Mononuclear cell (primary cell): ENCODE measurements at regions not wholly inside any gene's neighbourhood (a gene's known extent, or its start where the extent isn't known, plus 50 kb on each side); places are given as distances from the start of the nearest gene placed in this dataset.

Experiments used
- H3K27me3 ChIP-seq: 2 replicates; pipeline ENCODE4 v1.6.0; 2011; ENCODE audit warnings: low read length, control low read depth; ENCODE audit not compliant: insufficient read depth
- H3K4me1 ChIP-seq: 2 replicates; pipeline ENCODE4 v1.5.1; 2011; ENCODE audit warnings: mild to moderate bottlenecking, low read length, control low read depth; ENCODE audit not compliant: insufficient read depth
- H3K4me3 ChIP-seq: 2 replicates; pipeline ENCODE4 v1.5.1; 2011; ENCODE audit warnings: mild to moderate bottlenecking, low read length, moderate library complexity
- H3K9me3 ChIP-seq: 2 replicates; pipeline ENCODE4 v1.5.1; 2011; ENCODE audit warnings: low read depth, mild to moderate bottlenecking, control low read depth, low read length

DNA sequence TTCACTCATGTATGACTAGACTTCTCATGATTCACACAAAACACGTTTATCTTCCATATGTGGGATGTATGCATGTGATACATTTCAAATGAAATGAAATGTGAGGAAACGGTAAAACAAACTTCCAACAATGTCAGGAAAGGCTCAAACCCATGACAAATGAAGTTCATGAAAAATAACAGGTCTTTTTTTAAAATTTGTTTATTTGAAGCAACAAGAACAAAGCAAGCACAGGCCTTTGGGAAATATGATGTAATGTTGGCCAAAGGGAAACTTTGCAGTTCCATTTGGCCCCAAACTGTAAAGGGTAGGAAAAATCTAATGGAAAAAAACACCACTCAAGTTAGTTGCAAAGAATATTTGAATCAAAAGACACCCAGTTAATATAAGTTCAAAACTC lies 463.8 kb upstream of the ARGLU1 start:
- no peaks in the 10 kb centered on the region for H3K4me1 ChIP-seq
- no peak overlapping the region for H3K4me3 ChIP-seq
- H3K9me3 ChIP-seq: no peaks in the 10 kb centered on the region
- H3K27me3 ChIP-seq: no peaks in the 10 kb centered on the region

DNA sequence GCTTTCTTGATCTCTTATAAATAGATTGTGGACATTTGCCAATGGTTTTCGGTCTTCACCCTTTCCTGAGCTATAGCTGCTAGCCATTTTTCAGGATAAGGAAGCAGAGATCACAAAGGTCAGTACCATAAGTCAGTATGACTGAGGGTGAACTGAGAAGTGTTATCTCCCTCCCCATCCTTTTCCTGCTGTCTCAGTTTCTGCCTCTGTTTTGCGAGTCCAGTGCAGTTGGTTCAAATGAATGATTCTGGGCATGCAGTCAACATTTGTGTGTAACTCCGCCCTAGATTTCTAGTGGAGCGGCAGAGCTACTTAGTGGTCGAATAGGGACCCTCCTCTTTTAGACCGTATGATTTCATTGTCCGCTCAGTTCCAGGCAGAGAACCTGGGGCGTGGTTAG lies 460.8 kb upstream of the ARGLU1 start:
- Histone ChIP-seq H3K4me3 (no peak overlapping the region), H3K27me3 (no peaks in the 10 kb centered on the region), H3K4me1 (no peaks in the 10 kb centered on the region), H3K9me3 (no peaks in the 10 kb centered on the region)

DNA sequence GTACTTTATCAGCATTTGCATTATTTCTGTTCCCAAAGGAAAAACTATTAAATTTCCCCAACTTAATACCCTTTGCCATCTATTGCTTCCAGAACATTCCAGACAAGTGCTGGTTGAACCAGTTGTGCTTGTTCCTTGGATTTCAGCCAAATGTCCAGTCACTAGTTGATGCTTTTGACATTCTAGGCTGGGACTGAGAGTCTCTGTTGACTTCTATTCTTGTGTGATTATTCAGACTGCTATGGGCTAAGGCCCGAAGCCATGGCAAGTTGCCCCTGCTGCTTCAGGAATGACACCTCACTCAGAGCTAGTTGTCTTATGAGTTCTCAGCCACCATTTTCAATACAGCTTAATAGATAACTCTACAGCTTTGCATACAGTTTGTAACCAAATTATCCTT lies 458.1 kb upstream of the ARGLU1 start:
- Histone ChIP-seq H3K9me3 (no peaks in the 10 kb centered on the region), H3K4me3 (no peak overlapping the region), H3K4me1 (no peaks in the 10 kb centered on the region), H3K27me3 (no peaks in the 10 kb centered on the region)

DNA sequence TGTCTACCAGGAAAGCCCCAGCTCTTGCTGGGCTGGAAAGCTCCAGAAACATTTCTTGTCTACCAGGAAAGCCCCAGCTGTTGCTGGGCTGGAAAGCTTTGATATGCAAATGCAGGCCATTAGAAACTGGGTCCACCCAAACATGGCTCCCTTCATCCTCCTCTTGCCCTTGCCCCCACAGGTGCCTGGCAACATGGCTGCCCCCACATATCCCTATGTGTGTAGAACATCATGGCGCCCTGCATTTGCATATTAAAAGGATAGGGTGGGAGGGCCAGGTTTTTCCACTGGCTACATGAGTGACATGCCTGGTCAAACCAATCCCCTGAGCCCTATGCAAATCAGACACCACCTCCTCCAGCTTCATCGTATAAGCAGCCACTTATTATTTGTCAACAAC lies 455.4 kb upstream of the ARGLU1 start:
- no peak overlapping the region for H3K4me3 ChIP-seq
- no peaks in the 10 kb centered on the region for H3K27me3 ChIP-seq
- no peaks in the 10 kb centered on the region for H3K9me3 ChIP-seq
- no peaks in the 10 kb centered on the region for H3K4me1 ChIP-seq

DNA sequence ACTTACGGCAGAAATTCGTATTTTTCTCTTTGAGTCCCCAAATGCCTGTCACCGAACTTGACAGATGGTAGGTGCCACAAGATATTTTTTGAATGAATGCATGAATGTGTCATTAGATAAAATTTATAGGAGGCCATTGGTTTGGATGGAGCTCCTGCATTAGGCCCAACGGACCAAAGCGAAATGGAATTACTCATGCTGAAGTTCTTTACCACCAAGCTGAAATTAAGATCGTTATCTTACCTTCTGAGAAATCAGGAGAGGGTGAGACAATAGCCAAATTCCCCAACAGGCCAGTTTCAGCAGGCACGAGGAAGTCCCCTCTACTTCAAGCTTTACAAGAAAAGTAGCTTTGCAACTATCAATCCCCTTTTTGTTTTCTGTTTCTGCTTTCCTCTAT lies 452.5 kb upstream of the ARGLU1 start:
- H3K9me3 ChIP-seq: no peaks in the 10 kb centered on the region
- no peaks in the 10 kb centered on the region for H3K27me3 ChIP-seq
- H3K4me1 ChIP-seq: no peaks in the 10 kb centered on the region
- no peak overlapping the region for H3K4me3 ChIP-seq

DNA sequence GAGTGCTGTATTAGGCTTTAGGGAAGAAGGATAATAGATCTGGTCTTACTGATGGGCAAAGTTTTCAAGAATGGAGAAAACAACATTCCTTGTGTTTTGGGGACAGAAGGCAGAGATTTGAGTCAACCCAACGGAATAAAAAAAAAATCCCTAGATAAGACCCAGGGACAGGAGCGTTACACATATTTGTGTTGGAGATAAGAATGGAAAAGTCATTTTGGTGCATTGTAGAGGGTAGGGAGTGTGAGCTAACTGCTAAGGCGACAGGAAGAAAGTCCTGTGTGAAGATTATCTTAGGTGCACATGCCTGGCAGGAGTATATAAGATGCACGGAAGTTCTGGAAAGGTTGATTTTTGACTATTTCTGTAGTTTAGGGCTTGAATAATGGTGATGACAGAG lies 450.3 kb upstream of the ARGLU1 start:
- no peaks in the 10 kb centered on the region for H3K4me1 ChIP-seq
- H3K4me3 ChIP-seq: no peak overlapping the region
- no peaks in the 10 kb centered on the region for H3K9me3 ChIP-seq
- H3K27me3 ChIP-seq: no peaks in the 10 kb centered on the region

DNA sequence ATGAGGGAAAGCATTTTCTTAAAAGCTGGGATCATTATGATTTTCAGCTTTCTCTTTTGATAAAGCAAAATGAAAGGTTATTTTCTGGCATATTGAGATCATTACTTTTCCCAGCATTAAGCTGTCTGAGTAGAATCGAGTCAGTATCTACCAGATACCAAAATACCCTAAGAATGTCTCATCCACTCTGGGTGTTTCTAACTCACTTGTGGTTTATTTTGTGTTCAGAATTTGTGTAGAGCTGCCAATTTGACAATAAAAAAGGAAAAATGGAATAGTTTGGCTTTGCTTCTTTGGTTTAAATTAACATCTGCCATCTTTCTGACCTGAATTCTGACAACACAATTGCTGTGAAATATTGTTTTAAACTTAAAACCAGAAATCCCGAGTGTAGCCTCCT lies 438.7 kb upstream of the ARGLU1 start:
- Histone ChIP-seq H3K4me1 (no peaks in the 10 kb centered on the region), H3K27me3 (no peaks in the 10 kb centered on the region), H3K4me3 (no peak overlapping the region), H3K9me3 (no peaks in the 10 kb centered on the region)

DNA sequence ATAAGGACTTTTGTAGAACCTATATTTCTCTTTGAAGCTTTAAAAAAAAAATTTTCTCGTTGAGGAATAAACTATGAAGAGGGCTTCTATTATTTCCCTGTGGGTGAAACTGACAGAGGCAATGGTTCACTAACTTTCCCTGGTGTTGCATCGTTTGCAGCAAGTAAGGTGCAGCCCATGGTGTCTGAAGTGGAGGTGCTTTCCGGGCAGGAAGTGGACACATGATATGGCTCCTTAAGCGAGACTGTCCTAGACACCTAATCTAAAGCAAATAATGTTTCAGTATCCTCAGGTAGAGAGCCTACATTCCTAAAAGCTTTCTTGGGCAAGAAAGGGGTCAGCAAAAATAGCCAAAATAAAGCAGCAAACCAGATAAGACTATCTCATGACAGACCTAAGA lies 437.6 kb upstream of the ARGLU1 start:
- no peaks in the 10 kb centered on the region for H3K27me3 ChIP-seq
- no peaks in the 10 kb centered on the region for H3K9me3 ChIP-seq
- no peak overlapping the region for H3K4me3 ChIP-seq
- H3K4me1 ChIP-seq: no peaks in the 10 kb centered on the region

DNA sequence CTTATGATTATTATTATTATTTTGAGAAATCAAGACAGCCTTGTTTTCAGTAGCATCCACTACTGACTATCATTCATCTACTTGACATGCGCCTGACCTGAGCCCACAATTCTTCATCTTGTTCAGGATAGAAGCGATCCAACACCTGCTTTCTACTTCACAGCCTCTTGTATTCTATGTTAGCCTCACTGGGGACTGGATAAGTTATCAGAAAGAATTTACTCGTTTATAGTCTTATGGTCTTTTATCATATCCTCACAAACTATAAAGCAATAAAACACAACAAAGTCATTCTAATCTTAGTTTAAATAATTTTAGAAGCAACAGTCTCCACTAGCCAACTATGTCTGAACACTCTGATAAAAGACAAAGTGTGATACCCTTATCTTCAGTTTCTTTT lies 436.0 kb upstream of the ARGLU1 start:
- Histone ChIP-seq H3K9me3 (no peaks in the 10 kb centered on the region), H3K27me3 (no peaks in the 10 kb centered on the region), H3K4me3 (no peak overlapping the region), H3K4me1 (no peaks in the 10 kb centered on the region)

DNA sequence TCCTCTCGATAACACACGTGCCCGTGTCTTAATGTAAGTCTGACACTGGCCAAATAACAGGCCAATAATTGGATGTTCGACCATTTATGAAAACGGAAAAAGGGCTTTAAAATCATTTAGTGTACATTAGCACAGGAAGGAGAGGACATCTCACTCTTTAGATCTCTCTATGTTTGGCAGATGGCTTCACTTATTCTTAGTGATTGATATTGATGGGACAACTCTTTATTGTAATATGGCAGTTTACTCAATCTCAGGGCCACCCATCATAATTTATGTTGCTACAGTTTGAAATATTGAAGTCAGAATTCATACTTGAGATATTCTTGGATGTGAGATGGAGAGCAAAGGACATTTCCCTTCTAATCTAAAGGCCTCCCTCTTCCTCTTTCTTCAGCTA lies 430.7 kb upstream of the ARGLU1 start:
- H3K4me3 ChIP-seq: no peak overlapping the region
- no peaks in the 10 kb centered on the region for H3K9me3 ChIP-seq
- no peaks in the 10 kb centered on the region for H3K27me3 ChIP-seq

DNA sequence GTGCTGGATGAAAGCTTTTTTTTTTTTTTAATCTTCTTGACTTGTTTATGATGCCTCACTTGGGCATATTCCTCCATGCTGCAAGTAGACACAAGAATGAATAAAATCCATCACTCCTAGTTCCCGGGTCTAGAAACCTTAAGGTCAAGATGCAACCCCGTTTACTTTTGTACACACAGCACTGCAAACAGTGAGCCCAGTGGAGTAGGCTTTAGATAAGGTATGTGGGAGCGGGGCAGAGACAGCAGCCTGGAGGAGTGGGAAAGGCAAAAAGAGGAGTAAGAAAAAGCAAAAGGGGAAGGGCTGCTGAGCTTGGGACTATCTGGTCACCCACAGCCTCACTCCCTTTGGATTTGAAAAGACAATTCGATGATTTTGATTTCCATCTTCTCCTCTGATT lies 429.8 kb upstream of the ARGLU1 start:
- Histone ChIP-seq H3K27me3 (no peaks in the 10 kb centered on the region), H3K9me3 (no peaks in the 10 kb centered on the region), H3K4me3 (no peak overlapping the region), H3K4me1 (no peaks in the 10 kb centered on the region)

More for the DNA sequence above, 430.7 kb upstream of the ARGLU1 start:
- no peaks in the 10 kb centered on the region for H3K4me1 ChIP-seq

DNA sequence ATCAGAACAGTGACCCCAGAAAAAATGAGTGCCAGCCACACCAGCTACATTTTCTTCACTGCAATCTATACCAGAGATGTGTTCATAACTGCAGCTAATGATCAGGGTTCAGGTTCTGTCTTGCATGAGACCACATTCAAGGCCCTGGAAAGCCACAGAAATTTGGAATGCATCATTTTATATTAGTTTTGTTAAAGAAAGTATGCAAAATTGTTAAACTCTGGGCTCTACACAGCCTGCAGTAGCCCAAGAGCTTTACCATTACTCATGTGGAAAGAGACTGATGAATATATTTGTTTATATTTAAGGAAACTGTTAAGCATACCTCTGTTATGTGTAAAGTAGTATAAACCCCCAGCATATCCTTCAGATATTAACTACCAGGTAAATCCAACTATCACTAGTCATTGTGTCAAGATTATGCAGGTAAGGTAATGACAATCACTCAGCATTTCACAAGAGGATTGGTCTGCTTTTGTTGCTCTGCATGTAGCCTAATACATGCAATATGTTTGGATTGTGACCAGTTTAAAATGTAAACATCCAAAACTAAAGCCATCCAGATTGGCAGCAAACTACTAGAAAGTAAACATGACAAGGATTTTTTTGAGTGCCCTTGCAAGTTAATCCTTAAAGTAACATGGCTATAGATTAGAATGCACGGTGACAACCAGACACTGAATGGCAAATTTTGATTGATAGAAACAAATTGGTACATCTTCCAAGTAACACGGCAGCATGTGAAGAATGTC lies 429.1 kb upstream of the ARGLU1 start:
- H3K4me3 ChIP-seq: no peak overlapping the region
- no peaks in the 10 kb centered on the region for H3K4me1 ChIP-seq
- H3K27me3 ChIP-seq: no peaks in the 10 kb centered on the region
- H3K9me3 ChIP-seq: no peaks in the 10 kb centered on the region

DNA sequence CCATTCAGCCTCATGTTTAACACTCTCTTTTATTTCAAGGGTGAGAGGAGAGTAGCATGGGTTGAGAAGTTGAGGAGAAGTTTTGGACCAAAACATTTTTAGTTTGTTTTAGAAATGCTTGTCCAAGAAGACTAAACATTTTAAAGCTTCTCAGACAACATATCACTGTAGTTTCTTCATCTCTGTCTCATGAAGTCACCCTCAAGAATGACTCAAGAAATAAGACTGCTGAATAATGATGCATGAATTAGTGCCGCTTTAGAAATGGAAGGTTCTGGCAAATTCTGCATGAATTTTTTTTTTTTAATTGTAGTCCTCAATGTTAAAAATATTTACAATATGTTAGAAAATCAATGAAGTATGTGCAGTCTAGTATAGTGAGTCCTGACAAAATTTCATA lies 422.7 kb upstream of the ARGLU1 start:
- H3K4me1 ChIP-seq: no peaks in the 10 kb centered on the region
- H3K4me3 ChIP-seq: no peak overlapping the region
- no peaks in the 10 kb centered on the region for H3K27me3 ChIP-seq
- H3K9me3 ChIP-seq: no peaks in the 10 kb centered on the region

DNA sequence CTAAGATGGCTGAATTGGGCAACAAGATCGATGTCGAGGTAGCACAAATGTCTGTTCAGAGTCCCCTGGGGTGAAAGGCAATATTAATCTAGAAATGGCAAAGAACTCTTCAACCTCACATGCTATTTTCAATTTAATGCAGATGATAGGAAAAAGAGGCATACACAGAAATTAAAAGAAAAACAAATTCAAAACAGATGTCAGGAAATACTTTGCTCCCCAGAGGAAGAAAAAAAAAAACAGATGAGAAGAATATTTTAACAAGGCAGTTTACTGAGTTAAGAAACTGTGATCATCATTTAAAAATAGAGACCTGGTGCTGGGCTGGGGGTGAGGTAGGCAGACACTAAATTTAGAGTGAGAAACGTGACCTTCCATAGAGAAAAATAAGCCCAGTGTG lies 421.9 kb upstream of the ARGLU1 start:
- Histone ChIP-seq H3K27me3 (no peaks in the 10 kb centered on the region), H3K4me3 (no peak overlapping the region), H3K4me1 (no peaks in the 10 kb centered on the region), H3K9me3 (no peaks in the 10 kb centered on the region)

DNA sequence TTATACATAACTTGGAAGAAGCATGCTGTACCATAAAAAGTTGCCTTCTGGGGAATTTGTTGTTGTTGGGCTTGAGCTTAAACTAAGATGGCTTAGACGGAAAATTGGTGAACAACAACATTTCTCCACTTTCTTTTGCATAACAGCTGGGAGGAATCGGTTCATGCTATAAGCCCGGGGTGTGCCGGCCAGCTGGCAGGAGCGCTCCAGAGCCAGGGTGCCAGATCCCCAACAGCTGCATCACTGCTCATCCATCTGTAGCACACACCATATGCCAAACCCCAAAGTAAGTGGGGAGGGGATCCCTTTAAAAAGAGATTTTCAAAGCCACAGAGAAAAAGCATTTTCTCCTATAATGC lies 419.5 kb upstream of the ARGLU1 start:
- H3K27me3 ChIP-seq: no peaks in the 10 kb centered on the region
- no peaks in the 10 kb centered on the region for H3K9me3 ChIP-seq
- H3K4me3 ChIP-seq: no peak overlapping the region
- no peaks in the 10 kb centered on the region for H3K4me1 ChIP-seq

DNA sequence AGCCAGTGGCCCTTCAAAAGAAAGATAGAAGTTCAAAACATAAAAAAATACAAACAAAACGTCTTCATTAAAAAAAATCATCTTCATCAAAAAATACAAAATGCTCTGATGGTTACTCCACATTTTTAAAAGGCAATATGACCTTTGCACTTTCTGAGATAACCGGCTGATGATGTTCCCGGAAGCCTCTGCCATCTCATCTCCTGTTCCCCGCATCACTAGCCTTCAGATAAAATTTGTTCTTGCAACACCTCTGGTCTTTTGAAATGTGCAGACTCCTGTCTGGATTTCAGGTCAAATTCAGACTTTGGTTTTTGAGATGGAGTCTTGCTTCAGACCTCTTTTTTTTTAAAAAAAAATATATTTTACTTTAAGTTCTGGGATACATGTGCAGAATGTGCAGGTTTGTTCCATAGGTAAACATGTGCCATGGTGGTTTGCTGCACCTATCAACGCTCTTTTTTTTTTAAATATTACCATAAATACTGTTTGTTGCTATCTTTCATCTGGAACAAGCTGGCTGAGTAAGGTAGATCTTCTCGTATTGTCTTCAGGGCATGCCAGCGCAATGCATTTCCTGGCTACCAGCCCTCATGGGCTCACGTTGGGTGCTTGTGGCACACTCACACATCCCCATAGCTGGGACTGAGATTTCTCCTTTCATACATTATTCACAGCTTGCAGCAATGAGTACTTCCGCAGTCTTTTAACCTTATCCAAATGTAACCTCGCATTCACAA lies 418.9 kb upstream of the ARGLU1 start:
- no peak overlapping the region for H3K4me3 ChIP-seq
- H3K27me3 ChIP-seq: no peaks in the 10 kb centered on the region
- H3K4me1 ChIP-seq: no peaks in the 10 kb centered on the region
- no peaks in the 10 kb centered on the region for H3K9me3 ChIP-seq
